Stimulated activated naive B cell treated with anti-CD40 and anti-IgM and Interleukin-4, amounts not matched to agents 10 μg/mL and 1 μg/mL and 100 μg/mL, for 72 hours (primary cell): ENCODE measurements at regions not wholly inside any gene's neighbourhood (a gene's known extent, or its start where the extent isn't known, plus 50 kb on each side); places are given as distances from the start of the nearest gene placed in this dataset.
A peak's percentile ranks its signal among the peaks of the same experiment; 100 is the strongest.

Experiments
- ATAC-seq, 2 donors: fragments of 150-1000 bp; cut with Tn5 transposase; replicated peaks; 2 replicates each; pipeline ENCODE4 v1.10.0; 2021; ENCODE audit warnings: moderate library complexity in 1 of 2
- DNase-seq: peaks from one replicate; pipeline ENCODE4 v3.0.0; 2021
- H3K27ac Mint-ChIP-seq: one replicate; pipeline ENCODE4 v1.8.0; 2022; ENCODE audit warnings: mild to moderate bottlenecking, mixed read lengths
- H3K27me3 Mint-ChIP-seq, 2 donors: one replicate each; pipeline ENCODE4 v1.8.0; 2022; ENCODE audit warnings: mixed read lengths in 2 of 2
- H3K36me3 Mint-ChIP-seq, 2 donors: one replicate each; pipeline ENCODE4 v1.8.0; 2022; ENCODE audit warnings: mixed read lengths in 2 of 2, mild to moderate bottlenecking in 1 of 2
- H3K4me1 Mint-ChIP-seq, 2 donors: one replicate each; pipeline ENCODE4 v1.8.0; 2022; ENCODE audit warnings: mixed read lengths in 2 of 2, mild to moderate bottlenecking in 1 of 2
- H3K4me3 Mint-ChIP-seq, 2 donors: one replicate each; pipeline ENCODE4 v1.8.0; 2022; ENCODE audit warnings: mild to moderate bottlenecking in 2 of 2, mixed read lengths in 2 of 2, moderate library complexity in 1 of 2
- H3K9me3 Mint-ChIP-seq, 2 donors: one replicate each; pipeline ENCODE4 v1.8.0; 2022; ENCODE audit warnings: mixed read lengths in 2 of 2, mild to moderate bottlenecking in 1 of 2

- Mint-ChIP-seq H3K36me3 (peaks cover 0 to 1% of the 10 kb centered on the region in 2 donors), H3K9me3 (peaks cover 5% of the 10 kb centered on the region in 2 donors), H3K27me3 (no peaks in the 10 kb centered on the region), H3K4me1 (peaks cover 20 to 28% of the 10 kb centered on the region in 2 donors), H3K4me3 (no peak overlapping the region), H3K27ac (no peak overlapping the region)
- no peak for DNase-seq
- peak; percentile 83 to 89 for ATAC-seq
Measured at GRCh38 chr2:121818546-121818945, 63.1 kb downstream of the TSN start.

DNA sequence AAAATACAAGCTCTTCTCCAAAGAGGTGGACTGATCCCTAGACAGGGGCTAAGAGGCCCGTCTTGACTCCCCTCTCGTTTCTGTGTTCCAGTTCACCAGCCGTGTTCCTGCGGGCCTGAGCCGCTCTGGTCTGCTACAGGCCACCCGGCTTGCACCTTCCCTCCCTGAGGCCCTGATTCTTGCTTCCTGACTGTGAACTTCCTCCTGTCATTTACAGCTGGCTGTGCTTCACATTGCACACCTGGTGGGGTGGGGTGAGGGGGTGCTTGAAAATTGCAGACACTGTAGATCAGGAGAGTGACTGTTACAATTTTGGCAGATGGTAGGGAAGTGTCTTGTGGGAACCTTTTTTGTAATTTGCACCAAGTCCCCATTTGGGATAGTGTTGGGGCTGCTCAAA is 64.4 kb downstream of the TSN start:
- peaks cover 17 to 28% of the 10 kb centered on the region in 2 donors for H3K4me1 Mint-ChIP-seq
- peaks cover 0 to 1% of the 10 kb centered on the region in 2 donors for H3K36me3 Mint-ChIP-seq
- H3K9me3 Mint-ChIP-seq, result peaks cover 5% of the 10 kb centered on the region in 2 donors
- H3K27ac Mint-ChIP-seq, result no peak overlapping the region
- no peak overlapping the region for H3K4me3 Mint-ChIP-seq
- peaks cover 0 to under 1% of the 10 kb centered on the region in 2 donors for H3K27me3 Mint-ChIP-seq
- no peak for ATAC-seq
- DNase-seq, result no peak

DNA sequence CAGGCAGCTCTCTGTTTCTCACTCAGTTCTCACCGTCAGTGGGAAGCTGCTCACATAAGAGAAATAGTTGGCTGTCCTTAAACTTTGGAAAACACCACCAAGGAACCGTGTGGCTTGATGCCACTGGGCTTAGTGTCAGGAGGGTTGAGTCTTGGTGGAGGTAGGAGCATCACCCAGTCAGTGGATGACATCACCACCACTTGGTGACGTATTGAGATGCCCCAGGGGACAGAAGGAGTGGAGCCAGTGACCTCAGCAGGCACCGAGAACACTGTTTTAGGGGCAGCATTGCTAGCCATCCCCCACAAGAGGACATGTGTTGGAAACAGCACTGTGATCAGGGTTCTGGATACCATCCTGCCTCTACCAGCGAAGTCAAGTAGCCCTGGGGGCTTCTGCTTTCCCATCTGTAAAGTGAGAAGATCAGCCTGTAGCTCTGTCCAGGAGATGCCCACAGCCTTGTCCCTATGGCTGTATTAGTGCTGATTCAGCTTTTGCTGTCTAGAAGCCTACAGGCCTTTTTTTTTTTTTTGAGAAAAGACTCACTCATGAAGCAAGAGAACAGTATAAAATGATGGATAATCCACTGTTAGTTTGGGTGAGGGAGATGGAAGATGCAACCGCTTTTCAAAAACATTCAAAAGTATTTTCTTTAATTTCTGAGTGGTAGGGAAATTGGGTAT is 66.2 kb downstream of the TSN start:
- H3K36me3 Mint-ChIP-seq, result peaks cover 0 to 1% of the 10 kb centered on the region in 2 donors
- peaks cover 0 to 7% of the 10 kb centered on the region in 2 donors for H3K27me3 Mint-ChIP-seq
- H3K4me1 Mint-ChIP-seq, result peaks cover 17 to 28% of the 10 kb centered on the region in 2 donors
- DNase-seq (no peak), ATAC-seq (no peak)
- no peak overlapping the region for H3K27ac Mint-ChIP-seq
- peaks cover 5% of the 10 kb centered on the region in 2 donors for H3K9me3 Mint-ChIP-seq
- H3K4me3 Mint-ChIP-seq, result no peak overlapping the region

DNA sequence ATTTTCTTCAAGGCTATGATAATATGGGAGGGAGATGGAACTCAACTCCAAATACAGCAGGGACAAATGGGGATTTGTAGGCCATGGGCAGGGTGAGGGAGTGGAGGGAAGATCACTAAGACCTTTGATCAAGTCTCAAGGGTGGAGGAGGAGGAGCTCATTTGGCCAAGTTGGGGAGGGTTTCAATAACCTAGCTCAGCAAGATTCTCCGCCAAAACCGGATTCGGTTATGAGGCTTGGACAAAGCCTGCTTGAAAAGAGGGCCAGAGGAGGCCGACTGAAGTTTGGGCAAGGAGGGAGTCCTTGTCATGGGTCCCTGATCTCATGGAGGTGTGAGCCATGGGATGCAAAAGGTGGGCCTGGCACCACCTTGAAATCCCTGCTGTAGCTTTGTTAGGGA is 68.8 kb downstream of the TSN start:
- H3K27me3 Mint-ChIP-seq, result peaks cover 0 to 7% of the 10 kb centered on the region in 2 donors
- H3K36me3 Mint-ChIP-seq, result no peaks in the 10 kb centered on the region
- no peak for DNase-seq
- ATAC-seq, result no peak
- H3K27ac Mint-ChIP-seq, result no peak overlapping the region
- H3K4me3 Mint-ChIP-seq, result no peak overlapping the region
- H3K4me1 Mint-ChIP-seq, result peaks cover 6 to 8% of the 10 kb centered on the region in 2 donors
- no peaks in the 10 kb centered on the region for H3K9me3 Mint-ChIP-seq

- ATAC-seq (no peak), DNase-seq (no peak)
- Mint-ChIP-seq H3K27me3 (peaks cover 0 to 7% of the 10 kb centered on the region in 2 donors), H3K4me1 (peaks cover 0 to 2% of the 10 kb centered on the region in 2 donors), H3K4me3 (no peak overlapping the region), H3K36me3 (no peaks in the 10 kb centered on the region), H3K9me3 (no peaks in the 10 kb centered on the region), H3K27ac (no peak overlapping the region)
Measured at GRCh38 chr2:121825003-121825950, 69.8 kb downstream of the TSN start.

DNA sequence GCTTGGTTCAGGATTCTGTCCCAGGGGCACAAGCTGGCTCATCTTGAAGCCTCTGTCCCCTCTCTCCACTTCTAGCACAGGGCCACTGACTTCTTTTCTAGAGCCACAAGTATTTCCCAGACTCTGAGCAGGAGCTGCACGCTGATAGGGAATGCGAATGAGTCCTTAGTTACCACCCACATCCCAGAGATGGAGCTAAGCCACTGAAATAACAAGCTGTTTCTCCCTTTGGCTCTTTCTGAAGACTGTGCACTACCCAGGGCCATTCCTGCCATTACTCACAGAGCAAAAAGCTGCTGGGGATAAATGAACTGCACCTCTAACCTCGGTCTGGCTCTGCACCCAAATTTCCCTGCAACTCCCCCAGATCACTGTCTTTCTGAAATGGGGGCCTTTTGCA is 70.6 kb downstream of the TSN start:
- H3K36me3 Mint-ChIP-seq, result no peaks in the 10 kb centered on the region
- peaks cover 0 to 2% of the 10 kb centered on the region in 2 donors for H3K4me1 Mint-ChIP-seq
- DNase-seq (no peak), ATAC-seq (no peak)
- H3K27ac Mint-ChIP-seq, result no peak overlapping the region
- no peaks in the 10 kb centered on the region for H3K9me3 Mint-ChIP-seq
- H3K27me3 Mint-ChIP-seq, result peaks cover 0 to 7% of the 10 kb centered on the region in 2 donors
- no peak overlapping the region for H3K4me3 Mint-ChIP-seq

- Mint-ChIP-seq H3K4me1 (peaks cover 0 to 2% of the 10 kb centered on the region in 2 donors), H3K27ac (no peak overlapping the region)
- no peak for ATAC-seq
Measured at GRCh38 chr2:121828281-121828731, 72.9 kb downstream of the TSN start.

DNA sequence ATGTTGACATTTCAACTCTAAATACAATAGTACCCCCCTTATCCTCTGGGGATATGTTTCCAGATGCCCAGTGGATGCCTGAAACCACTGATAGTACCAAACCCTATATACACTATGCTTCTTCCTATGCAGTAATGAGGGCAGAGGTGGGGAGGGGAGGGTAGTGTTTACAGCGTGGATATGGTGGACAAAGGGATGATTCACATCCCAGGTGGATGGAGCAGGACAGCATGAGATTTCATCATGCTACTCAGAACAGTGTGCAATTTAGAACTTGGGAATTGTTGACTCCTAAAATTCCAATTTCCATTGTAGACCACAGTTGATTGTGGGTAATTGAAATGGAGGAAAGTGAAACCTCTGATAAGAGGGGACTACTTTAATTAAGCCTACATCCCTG is 75.4 kb downstream of the TSN start:
- H3K4me1 Mint-ChIP-seq, result peaks cover 0 to 2% of the 10 kb centered on the region in 2 donors
- H3K9me3 Mint-ChIP-seq, result no peaks in the 10 kb centered on the region
- DNase-seq (no peak), ATAC-seq (no peak)
- H3K36me3 Mint-ChIP-seq, result no peaks in the 10 kb centered on the region
- H3K27me3 Mint-ChIP-seq, result peaks cover 6 to 12% of the 10 kb centered on the region in 2 donors
- no peak overlapping the region for H3K4me3 Mint-ChIP-seq
- no peak overlapping the region for H3K27ac Mint-ChIP-seq

More at GRCh38 chr2:121828281-121828731, 72.9 kb downstream of the TSN start:
- Mint-ChIP-seq H3K9me3 (no peaks in the 10 kb centered on the region), H3K27me3 (peaks cover 8 to 13% of the 10 kb centered on the region in 2 donors), H3K36me3 (no peaks in the 10 kb centered on the region), H3K4me3 (no peak overlapping the region)
- no peak for DNase-seq

GRCh38 chr2:121831841-121832240 is 76.4 kb downstream of the TSN start:
- Mint-ChIP-seq H3K9me3 (no peaks in the 10 kb centered on the region), H3K27ac (peak overlapping the region; percentile 33), H3K36me3 (no peaks in the 10 kb centered on the region), H3K27me3 (peaks cover 6 to 12% of the 10 kb centered on the region in 2 donors), H3K4me1 (peaks cover 0 to 2% of the 10 kb centered on the region in 2 donors), H3K4me3 (no peak overlapping the region)
- DNase-seq, result no peak
- ATAC-seq, result no peak

DNA sequence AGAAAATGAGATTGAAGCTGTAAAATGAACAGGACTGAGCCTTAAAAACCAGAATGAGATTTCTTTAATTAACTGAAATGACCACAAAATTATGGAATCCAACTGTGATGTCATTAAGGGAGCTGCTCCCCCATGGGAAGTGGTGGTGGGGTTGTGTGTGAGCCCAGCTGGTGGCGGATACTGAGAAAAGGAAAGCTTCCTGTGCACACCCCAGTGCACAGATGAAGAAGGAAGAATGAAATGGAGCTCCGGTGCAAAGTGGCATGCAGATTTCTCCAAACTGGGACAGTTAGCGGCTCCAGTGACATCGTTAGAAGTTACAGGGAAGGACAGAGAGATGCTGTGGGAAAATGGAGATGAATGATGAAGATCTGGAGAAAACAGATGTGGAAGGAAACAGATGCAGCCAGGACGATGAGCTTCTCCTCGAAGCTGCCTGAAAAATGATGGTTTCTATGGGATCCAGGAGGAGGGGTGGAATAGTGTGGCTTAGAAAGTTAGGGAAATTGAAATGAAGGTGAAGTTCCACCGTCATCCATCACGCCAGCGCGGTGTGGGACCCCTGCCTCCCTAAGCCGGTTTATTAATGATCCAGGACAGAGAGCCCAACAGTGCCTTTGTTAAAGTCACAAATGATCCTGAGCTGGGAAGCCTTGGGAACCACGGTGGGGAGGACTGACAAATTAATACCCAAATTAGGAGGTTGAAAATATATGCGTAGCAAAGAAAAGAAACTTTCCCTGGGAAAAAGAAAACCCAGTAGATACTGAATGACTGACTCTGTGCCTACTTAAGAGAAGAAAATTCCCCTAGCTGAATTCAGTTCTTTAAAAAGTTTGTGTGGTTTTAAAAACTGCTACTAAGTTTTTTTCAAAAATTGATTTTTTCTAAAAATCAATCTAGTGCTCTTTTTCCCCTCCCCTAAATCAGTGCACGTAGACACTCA is 77.2 kb downstream of the TSN start:
- no peaks in the 10 kb centered on the region for H3K36me3 Mint-ChIP-seq
- DNase-seq, result no peak
- peaks cover 6 to 12% of the 10 kb centered on the region in 2 donors for H3K27me3 Mint-ChIP-seq
- peaks cover 0 to 2% of the 10 kb centered on the region in 2 donors for H3K4me1 Mint-ChIP-seq
- peak in 1 of 2 donors; percentile 41 for ATAC-seq
- H3K9me3 Mint-ChIP-seq, result no peaks in the 10 kb centered on the region
- no peak overlapping the region for H3K4me3 Mint-ChIP-seq
- no peak overlapping the region for H3K27ac Mint-ChIP-seq

DNA sequence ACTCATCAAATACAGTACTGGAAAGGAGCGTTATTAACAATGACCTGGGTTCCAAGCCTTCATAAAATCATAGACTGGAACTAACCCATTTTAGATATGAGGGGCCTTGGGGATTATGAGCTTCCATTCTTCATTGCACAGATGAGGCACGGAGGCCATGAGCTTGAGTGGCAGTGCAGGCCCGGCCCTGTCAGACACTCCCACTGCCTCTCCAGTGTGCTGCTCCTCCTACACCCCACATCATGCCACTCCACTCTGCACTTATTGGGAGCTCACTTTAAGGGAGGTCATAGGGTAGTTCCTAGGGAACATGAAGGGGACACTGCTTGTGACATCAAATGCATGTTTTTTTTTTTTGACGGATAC is 77.9 kb downstream of the TSN start:
- Mint-ChIP-seq H3K27ac (no peak overlapping the region), H3K9me3 (no peaks in the 10 kb centered on the region), H3K4me3 (no peak overlapping the region), H3K36me3 (no peaks in the 10 kb centered on the region), H3K27me3 (peaks cover 6 to 12% of the 10 kb centered on the region in 2 donors), H3K4me1 (no peaks in the 10 kb centered on the region)
- no peak for DNase-seq
- ATAC-seq, result peak in 1 of 2 donors; percentile 47

- Mint-ChIP-seq H3K9me3 (no peaks in the 10 kb centered on the region), H3K27me3 (peaks cover 4 to 12% of the 10 kb centered on the region in 2 donors), H3K4me1 (no peaks in the 10 kb centered on the region), H3K27ac (no peak overlapping the region), H3K36me3 (no peaks in the 10 kb centered on the region), H3K4me3 (no peak overlapping the region)
- no peak for DNase-seq
- ATAC-seq, result no peak
Measured at GRCh38 chr2:121836611-121837010, 81.2 kb downstream of the TSN start.

DNA sequence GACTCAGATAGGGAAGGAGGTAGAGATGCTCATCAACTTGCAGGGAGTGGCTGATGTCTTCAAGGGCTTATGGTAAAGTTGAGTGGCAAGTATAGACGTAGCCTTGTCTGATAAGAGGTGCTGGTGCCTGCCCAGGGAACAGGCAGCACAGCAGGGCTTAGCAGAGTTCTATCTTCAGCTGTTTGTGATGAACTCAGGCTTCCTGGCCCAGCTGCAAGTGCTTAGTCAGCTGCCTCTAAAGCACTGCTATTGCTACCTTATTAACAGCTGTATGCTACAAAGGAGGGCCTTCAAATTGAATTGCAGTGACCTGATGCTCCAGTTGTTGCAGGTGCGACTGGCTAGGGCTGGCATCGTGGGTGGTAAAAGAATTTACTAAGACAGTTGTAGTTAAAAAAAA is 82.1 kb downstream of the TSN start:
- DNase-seq (no peak), ATAC-seq (peak in 1 of 2 donors; percentile 8)
- no peak overlapping the region for H3K27ac Mint-ChIP-seq
- no peaks in the 10 kb centered on the region for H3K36me3 Mint-ChIP-seq
- no peak overlapping the region for H3K4me3 Mint-ChIP-seq
- peaks cover 0 to 6% of the 10 kb centered on the region in 2 donors for H3K27me3 Mint-ChIP-seq
- H3K4me1 Mint-ChIP-seq, result no peaks in the 10 kb centered on the region
- no peaks in the 10 kb centered on the region for H3K9me3 Mint-ChIP-seq

- ATAC-seq, result no peak
- Mint-ChIP-seq H3K27ac (no peak overlapping the region), H3K4me1 (no peaks in the 10 kb centered on the region), H3K4me3 (no peak overlapping the region), H3K36me3 (no peaks in the 10 kb centered on the region), H3K27me3 (peaks cover 4 to 7% of the 10 kb centered on the region in 2 donors), H3K9me3 (no peaks in the 10 kb centered on the region)
- no peak for DNase-seq
Measured at GRCh38 chr2:121838551-121838950, 83.1 kb downstream of the TSN start.
